HG03460 (cell line): ENCODE measurements at regions not wholly inside any gene's neighbourhood (a gene's known extent, or its start where the extent isn't known, plus 50 kb on each side); places are given as distances from the start of the nearest gene placed in this dataset.

ENCODE experiments used
- ATAC-seq: cut with Tn5 transposase; IDR thresholded peaks from one replicate; pipeline ENCODE4 v1.9.1; 2021; ENCODE audit not compliant: unreplicated experiment

GRCh38 chr12:93152617-93153016, 223.5 kb upstream of the EEA1 start:
- no peak for ATAC-seq

- no peak for ATAC-seq
These were observed 224.2 kb upstream of the EEA1 start for GRCh38 chr12:93153321-93153720.

GRCh38 chr12:93154096-93154728, 223.5 kb upstream of the NUDT4 start:
- ATAC-seq: no peak

- ATAC-seq: no peak
These were observed 222.8 kb upstream of the NUDT4 start for GRCh38 chr12:93154753-93155480.

GRCh38 chr12:93156086-93156716, 221.5 kb upstream of the NUDT4 start:
- no peak for ATAC-seq

GRCh38 chr12:93157279-93157678, 220.4 kb upstream of the NUDT4 start:
- no peak for ATAC-seq

- no peak for ATAC-seq
These were observed 219.5 kb upstream of the NUDT4 start for GRCh38 chr12:93158065-93158843.

- no peak for ATAC-seq
These were observed 214.3 kb upstream of the NUDT4 start for GRCh38 chr12:93163260-93164036.

- no peak for ATAC-seq
These were observed 213.4 kb upstream of the NUDT4 start for GRCh38 chr12:93164103-93164880.

GRCh38 chr12:93165384-93165932, 212.3 kb upstream of the NUDT4 start:
- ATAC-seq: no peak

GRCh38 chr12:93166541-93167307, 211.0 kb upstream of the NUDT4 start:
- peak; percentile 58 for ATAC-seq

GRCh38 chr12:93167331-93167730, 210.4 kb upstream of the NUDT4 start:
- ATAC-seq: peak; percentile 7

GRCh38 chr12:93167841-93168492, 209.8 kb upstream of the NUDT4 start:
- peak; percentile 68 for ATAC-seq

GRCh38 chr12:93168751-93169150, 209.0 kb upstream of the NUDT4 start:
- no peak for ATAC-seq

GRCh38 chr12:93169536-93169935, 208.2 kb upstream of the NUDT4 start:
- ATAC-seq: no peak

- ATAC-seq: no peak
These were observed 206.8 kb upstream of the NUDT4 start for GRCh38 chr12:93170928-93171327.

GRCh38 chr12:93173178-93173957, 204.4 kb upstream of the NUDT4 start:
- ATAC-seq: no peak

- no peak for ATAC-seq
These were observed 203.7 kb upstream of the NUDT4 start for GRCh38 chr12:93174048-93174447.
